NCI-H146 treated with DMSO at 0.1 percent for 48 hours (cell line): ENCODE measurements at regions not wholly inside any gene's neighbourhood (a gene's known extent, or its start where the extent isn't known, plus 50 kb on each side); places are given as distances from the start of the nearest gene placed in this dataset.
A peak's percentile ranks its signal among the peaks of the same experiment; 100 is the strongest.

Experiments
- DNase-seq: peaks from one replicate; lab custom pipeline; 2025; ENCODE audit not compliant: unreplicated experiment; lab: John Stamatoyannopoulos, UW

- DNase-seq = no peak
Observed at GRCh38 chr6:14365393-14365792, 247.8 kb downstream of the CD83 start.

GRCh38 chr6:14366315-14366714, 248.7 kb downstream of the CD83 start:
- no peak for DNase-seq

GRCh38 chr6:14366872-14367271, 249.3 kb downstream of the CD83 start:
- no peak for DNase-seq

- no peak for DNase-seq
Observed at GRCh38 chr6:14367296-14367695, 249.7 kb downstream of the CD83 start.

GRCh38 chr6:14369717-14370116, 252.1 kb downstream of the CD83 start:
- no peak for DNase-seq

GRCh38 chr6:14371530-14371929, 254.0 kb downstream of the CD83 start:
- no peak for DNase-seq

GRCh38 chr6:14372734-14373489, 255.3 kb downstream of the CD83 start:
- no peak for DNase-seq

GRCh38 chr6:14373648-14374437, 256.3 kb downstream of the CD83 start:
- no peak for DNase-seq

- DNase-seq = no peak
Observed at GRCh38 chr6:14375930-14376329, 258.4 kb downstream of the CD83 start.

GRCh38 chr6:14379568-14379967, 262.0 kb downstream of the CD83 start:
- no peak for DNase-seq

GRCh38 chr6:14380086-14380820, 262.7 kb downstream of the CD83 start:
- peak; percentile 37 for DNase-seq

GRCh38 chr6:14380901-14381828, 263.6 kb downstream of the CD83 start:
- DNase-seq = peak; percentile 96

- peak; percentile 27 for DNase-seq
Observed at GRCh38 chr6:14381829-14382677, 264.5 kb downstream of the CD83 start.

GRCh38 chr6:14382678-14383236, 265.2 kb downstream of the CD83 start:
- no peak for DNase-seq

GRCh38 chr6:14383393-14384174, 266.0 kb downstream of the CD83 start:
- no peak for DNase-seq

GRCh38 chr6:14384175-14384949, 266.8 kb downstream of the CD83 start:
- DNase-seq = peak; percentile 98

- DNase-seq = no peak
Observed at GRCh38 chr6:14386263-14386662, 268.7 kb downstream of the CD83 start.

- no peak for DNase-seq
Observed at GRCh38 chr6:14386668-14387067, 269.1 kb downstream of the CD83 start.
